ENCODE measurements at regions not wholly inside any gene's neighbourhood (a gene's known extent, or its start where the extent isn't known, plus 50 kb on each side); places are given as distances from the start of the nearest gene placed in this dataset.

GRCh38 chr3:78153973-78154372 lies 1114.1 kb downstream of the ROBO2 start:
- no peak overlapping the region for H2BK15ac ChIP-seq (ENCODE audit: low read depth, low read length)
- no peak overlapping the region for H2AK5ac ChIP-seq (ENCODE audit: insufficient read length, low read length)
- no peak overlapping the region for H3K14ac ChIP-seq (ENCODE audit: insufficient read depth, low read length)
- H3K9ac ChIP-seq (ENCODE audit: extremely low read depth, insufficient read length, low read length), result no peak overlapping the region
- no peak overlapping the region for H3K18ac ChIP-seq (ENCODE audit: insufficient read length, low read depth, low read length)
- no peaks in the 10 kb centered on the region for H3K79me1 ChIP-seq (ENCODE audit: insufficient read depth, low read depth, low read length, poor library complexity, severe bottlenecking)
- H3K23me2 ChIP-seq (ENCODE audit: insufficient read length, low read depth, low read length, poor library complexity, severe bottlenecking), result no peaks in the 10 kb centered on the region
- H3K56ac ChIP-seq (ENCODE audit: insufficient read length, low read depth, low read length), result no peak overlapping the region
- H2BK5ac ChIP-seq (ENCODE audit: insufficient read length, low read length), result no peak overlapping the region
- H3K79me2 ChIP-seq (ENCODE audit: insufficient read depth, low read length), result no peaks in the 10 kb centered on the region
- H4K91ac ChIP-seq (ENCODE audit: insufficient read length, low read depth, low read length), result no peak overlapping the region
- no peak overlapping the region for H3K27ac ChIP-seq (ENCODE audit: insufficient read length, low read depth, low read length)
- Mint-ChIP-seq H3K9me3 (peaks cover 7 to 8% of the 10 kb centered on the region in 2 experiments; a peak in 3 of 5 replicates), H3K4me3 (no peak overlapping the region), H3K27ac (no peak overlapping the region), H3K27me3 (ENCODE audit: low read depth) (no peaks in the 10 kb centered on the region), H3K36me3 (ENCODE audit: insufficient read depth in 1 of 3, low read depth in 3 of 3) (no peaks in the 10 kb centered on the region; a peak in 1 of 7 replicates), H3K4me1 (no peaks in the 10 kb centered on the region)
- H2BK120ac ChIP-seq (ENCODE audit: low read depth, low read length, poor library complexity, severe bottlenecking), result no peak overlapping the region
- no peak overlapping the region for H3K4me2 ChIP-seq (ENCODE audit: insufficient read depth, insufficient read length, low read length)
- no peak for TF ChIP-seq CTCF (conservative IDR thresholded peaks at IDR 0.05)
- no peak overlapping the region for H3T11ph ChIP-seq (ENCODE audit: low read length)
- H3K4me1 ChIP-seq (ENCODE audit: insufficient read depth, low read length), result no peaks in the 10 kb centered on the region
- H4K20me1 ChIP-seq (ENCODE audit: control insufficient read depth, insufficient read depth, insufficient read length), result no peaks in the 10 kb centered on the region
- H2AFZ ChIP-seq (ENCODE audit: low read length), result no peak overlapping the region
- no peak overlapping the region for H4K5ac ChIP-seq (ENCODE audit: insufficient read length, low read depth, low read length)
- WGBS (ENCODE audit: extremely low coverage, insufficient read length, low lambda C conversion rate), result no CpG with 5 or more reads among the region's 4 CpGs
- H2BK12ac ChIP-seq (ENCODE audit: insufficient read length, low read depth, low read length), result no peak overlapping the region
- no peak overlapping the region for H2BK20ac ChIP-seq (ENCODE audit: low read depth, low read length, poor library complexity, severe bottlenecking)
- H3K27me3 ChIP-seq (ENCODE audit: insufficient read depth, low read length), result no peaks in the 10 kb centered on the region
- no peak overlapping the region for H3K23ac ChIP-seq (ENCODE audit: insufficient read length, low read depth, low read length)
- H3K9me3 ChIP-seq (ENCODE audit: control insufficient read depth, low read depth, low read length), result no peaks in the 10 kb centered on the region
- no peak overlapping the region for H4K8ac ChIP-seq (replicated peaks; ENCODE audit: insufficient read length, low read depth, low read length)
- no peak for DNase-seq
- H3K4ac ChIP-seq (ENCODE audit: low read depth, low read length), result no peak overlapping the region
